Hepatocyte (in vitro differentiated cells): ENCODE measurements at regions not wholly inside any gene's neighbourhood (a gene's known extent, or its start where the extent isn't known, plus 50 kb on each side); places are given as distances from the start of the nearest gene placed in this dataset.

Experiments
- DNase-seq: peaks from one replicate; pipeline ENCODE4 v3.0.0-alpha.2; 2016; ENCODE audit warnings: low spot score
- H2AFZ ChIP-seq: fragments of 200-600 bp; sonication (generic); 2 replicates; pipeline ENCODE4 v1.6.0; 2016; ENCODE audit warnings: antibody characterized with exemption, mild to moderate bottlenecking
- H3K27ac ChIP-seq: fragments of 200-600 bp; sonication (generic); 2 replicates; pipeline ENCODE4 v1.5.1; 2016; ENCODE audit warnings: mild to moderate bottlenecking
- H3K27me3 ChIP-seq: fragments of 200-600 bp; sonication (generic); 2 replicates; pipeline ENCODE4 v1.6.1; 2016
- H3K36me3 ChIP-seq: fragments of 200-600 bp; sonication (generic); replicated peaks from 2 replicates; pipeline ENCODE4 v1.5.1; 2016; ENCODE audit warnings: low read depth; ENCODE audit not compliant: insufficient read depth
- H3K4me1 ChIP-seq: fragments of 200-600 bp; sonication (generic); 2 replicates; pipeline ENCODE4 v1.5.1; 2016; ENCODE audit warnings: mild to moderate bottlenecking, moderate library complexity; ENCODE audit not compliant: insufficient read depth
- H3K4me2 ChIP-seq: fragments of 200-600 bp; sonication (generic); 2 replicates; pipeline ENCODE4 v1.6.0; 2016
- H3K4me3 ChIP-seq: fragments of 200-600 bp; sonication (generic); 2 replicates; pipeline ENCODE4 v1.5.1; 2016; ENCODE audit warnings: mild to moderate bottlenecking
- H3K79me2 ChIP-seq: fragments of 200-600 bp; sonication (generic); 2 replicates; pipeline ENCODE4 v1.6.0; 2017; ENCODE audit warnings: mild to moderate bottlenecking
- H3K9me2 ChIP-seq: fragments of 200-600 bp; sonication (generic); replicated peaks from 2 replicates; pipeline ENCODE4 v1.6.0; 2017; ENCODE audit warnings: mild to moderate bottlenecking; ENCODE audit not compliant: insufficient read depth
- H3K9me3 ChIP-seq: fragments of 200-600 bp; sonication (generic); 2 replicates; pipeline ENCODE4 v1.5.1; 2016; ENCODE audit warnings: low read depth, mild to moderate bottlenecking
- H4K20me1 ChIP-seq: fragments of 200-600 bp; sonication (generic); 2 replicates; pipeline ENCODE4 v1.6.0; 2016; ENCODE audit warnings: mild to moderate bottlenecking; ENCODE audit not compliant: insufficient read depth, poor library complexity, severe bottlenecking
- CTCF ChIP-seq: fragments of 200-600 bp; sonication (generic); IDR thresholded peaks from 2 replicates; pipeline ENCODE4 v1.5.1; 2016; ENCODE audit warnings: antibody characterized with exemption, mild to moderate bottlenecking; ENCODE audit not compliant: poor library complexity
- EZH2 ChIP-seq: fragments of 200-600 bp; sonication (generic); IDR thresholded peaks from 2 replicates; pipeline ENCODE4 v1.6.1; 2016; ENCODE audit warnings: antibody characterized with exemption, mild to moderate bottlenecking, borderline replicate concordance
- EZH2phosphoT487 ChIP-seq: fragments of 200-600 bp; sonication (generic); IDR thresholded peaks from one replicate; pipeline ENCODE4 v1.6.1; 2018; ENCODE audit warnings: antibody characterized with exemption, mild to moderate bottlenecking, low read depth, moderate library complexity; ENCODE audit not compliant: unreplicated experiment, severe bottlenecking
- WGBS: methylation state at CpG from one replicate; pipeline ENCODE4 v1.1.6; 2016; ENCODE audit warnings: low lambda C conversion rate; ENCODE audit errors: missing lambda C conversion rate; 5-methylcytosine and 5-hydroxymethylcytosine counted together

GRCh38 chr9:99694393-99694792 lies 127.3 kb upstream of the NR4A3 start:
- Histone ChIP-seq H3K27ac (no peak overlapping the region), H3K36me3 (no peaks in the 10 kb centered on the region), H3K9me3 (no peaks in the 10 kb centered on the region), H3K4me1 (peaks cover 5% of the 10 kb centered on the region), H2AFZ (no peak overlapping the region), H3K9me2 (no peaks in the 10 kb centered on the region), H3K27me3 (no peaks in the 10 kb centered on the region), H3K4me3 (no peak overlapping the region), H4K20me1 (no peaks in the 10 kb centered on the region), H3K4me2 (no peak overlapping the region), H3K79me2 (no peaks in the 10 kb centered on the region)
- WGBS: 88% methylated on average over 1 of the region's 1 CpG
- DNase-seq: no peak
- TF ChIP-seq EZH2phosphoT487: no peak
- TF ChIP-seq EZH2: no peak
- no peak for TF ChIP-seq CTCF

DNA sequence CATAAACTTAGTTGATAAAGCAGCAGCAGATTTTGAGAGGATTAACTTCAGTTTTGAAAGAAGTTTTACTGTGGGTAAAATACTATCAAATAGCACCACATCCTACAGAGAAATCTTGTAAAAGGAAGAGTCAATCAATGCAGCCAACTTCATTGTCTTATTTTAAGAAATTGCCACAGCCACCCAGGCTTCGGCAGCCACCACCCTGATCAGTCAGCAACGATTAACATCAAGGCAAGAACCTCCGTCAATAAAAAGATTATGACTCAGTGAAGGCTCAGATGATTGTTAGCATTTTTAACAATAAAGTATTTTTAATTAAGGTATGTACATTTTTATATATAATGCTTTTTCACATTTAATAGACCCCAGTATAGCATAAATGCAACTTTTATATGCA lies 122.3 kb upstream of the NR4A3 start:
- Histone ChIP-seq H3K9me2 (no peaks in the 10 kb centered on the region), H3K4me2 (no peak overlapping the region), H3K4me3 (no peak overlapping the region), H3K27ac (no peak overlapping the region), H3K9me3 (no peaks in the 10 kb centered on the region), H3K36me3 (no peaks in the 10 kb centered on the region), H3K79me2 (no peaks in the 10 kb centered on the region), H2AFZ (no peak overlapping the region), H4K20me1 (no peaks in the 10 kb centered on the region), H3K4me1 (no peaks in the 10 kb centered on the region), H3K27me3 (no peaks in the 10 kb centered on the region)
- TF ChIP-seq EZH2phosphoT487 (no peak), EZH2 (no peak), CTCF (no peak)
- no peak for DNase-seq
- 95% methylated on average over 3 of the region's 3 CpGs for WGBS

DNA sequence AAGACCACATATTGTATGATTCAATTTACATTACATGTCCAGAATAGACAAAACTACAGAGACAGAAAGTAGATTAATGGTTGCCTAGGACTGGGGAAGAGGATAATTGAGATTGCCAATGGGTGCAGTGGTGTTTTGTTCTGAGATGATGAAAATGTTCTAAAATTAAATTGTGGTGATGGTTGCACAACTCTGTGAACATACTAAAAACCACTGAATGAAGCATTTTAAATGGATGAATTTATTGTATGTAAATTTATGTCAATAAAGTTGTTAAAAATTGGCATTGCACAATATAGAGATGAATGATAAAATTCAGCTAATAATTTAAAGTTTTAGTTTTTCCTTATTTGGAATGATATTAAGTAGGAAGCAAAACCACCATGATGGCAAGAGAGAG lies 109.5 kb upstream of the NR4A3 start:
- no peak for TF ChIP-seq EZH2phosphoT487
- TF ChIP-seq CTCF: no peak
- TF ChIP-seq EZH2: no peak
- H3K36me3 ChIP-seq: no peaks in the 10 kb centered on the region
- H3K79me2 ChIP-seq: no peaks in the 10 kb centered on the region
- no peak overlapping the region for H3K4me3 ChIP-seq
- H2AFZ ChIP-seq: no peak overlapping the region
- no peaks in the 10 kb centered on the region for H3K4me1 ChIP-seq
- no peaks in the 10 kb centered on the region for H3K9me2 ChIP-seq
- no peaks in the 10 kb centered on the region for H3K9me3 ChIP-seq
- H4K20me1 ChIP-seq: no peaks in the 10 kb centered on the region
- H3K27me3 ChIP-seq: no peaks in the 10 kb centered on the region
- DNase-seq: no peak
- no peak overlapping the region for H3K27ac ChIP-seq
- no peak overlapping the region for H3K4me2 ChIP-seq

DNA sequence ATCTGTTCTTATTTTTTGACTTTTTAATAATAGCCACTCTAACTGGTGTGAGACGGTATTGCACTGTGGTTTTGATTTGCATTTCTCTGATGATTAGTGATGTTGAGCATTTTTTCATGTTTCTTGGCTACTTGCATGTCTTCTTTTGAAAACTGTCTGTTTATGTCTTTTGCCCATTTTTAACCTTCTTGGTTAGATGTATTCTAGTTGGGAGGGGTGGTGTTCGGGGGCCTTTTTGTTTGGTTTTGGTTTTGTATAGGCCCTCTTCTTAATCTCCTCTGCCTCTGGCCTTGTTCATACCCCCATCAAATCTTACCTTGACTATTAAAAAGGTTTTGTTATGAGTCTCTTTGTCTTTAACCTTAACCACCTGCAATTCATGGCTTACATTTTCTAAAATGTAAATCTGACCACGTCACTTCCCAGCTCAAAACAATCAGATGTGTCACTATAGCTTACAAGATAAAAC lies 107.8 kb upstream of the NR4A3 start:
- TF ChIP-seq EZH2: no peak
- TF ChIP-seq EZH2phosphoT487: no peak
- TF ChIP-seq CTCF: no peak
- Histone ChIP-seq H3K4me2 (no peak overlapping the region), H3K9me3 (no peaks in the 10 kb centered on the region), H3K79me2 (no peaks in the 10 kb centered on the region), H3K9me2 (no peaks in the 10 kb centered on the region), H3K27me3 (no peaks in the 10 kb centered on the region), H3K27ac (no peak overlapping the region), H3K4me1 (no peaks in the 10 kb centered on the region), H2AFZ (no peak overlapping the region), H4K20me1 (no peaks in the 10 kb centered on the region), H3K4me3 (no peak overlapping the region), H3K36me3 (no peaks in the 10 kb centered on the region)
- no peak for DNase-seq
- 95% methylated on average over 3 of the region's 3 CpGs for WGBS
